ENCODE measurements at regions not wholly inside any gene's neighbourhood (a gene's known extent, or its start where the extent isn't known, plus 50 kb on each side); places are given as distances from the start of the nearest gene placed in this dataset.

DNA sequence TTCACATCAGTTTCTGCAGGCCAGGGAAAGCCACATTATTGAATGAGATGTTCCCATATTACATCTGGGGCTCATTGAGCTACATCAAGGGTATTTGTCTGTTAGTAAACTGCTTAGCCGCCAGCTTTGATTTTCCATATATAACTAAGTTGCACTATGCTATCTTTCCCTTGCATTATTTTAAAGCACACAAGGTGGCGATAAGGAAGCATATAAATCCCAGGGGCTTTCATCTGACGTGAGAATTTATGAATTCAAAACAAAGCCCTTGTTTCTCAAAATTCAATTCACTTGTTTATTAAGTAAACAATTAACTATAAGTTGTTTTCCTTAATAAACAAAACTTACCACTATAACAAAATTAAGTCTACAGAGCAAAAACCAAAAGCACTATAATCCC lies 334.1 kb upstream of the TPK1 start:
- TF ChIP-seq CTCF (IDR thresholded peaks at IDR 0.05; ENCODE audit: insufficient read depth, low read length), result no peak
- no peak overlapping the region for H3K4me3 ChIP-seq (ENCODE audit: low read depth, low read length)
- no peak for DNase-seq (ENCODE audit: low read depth)

DNA sequence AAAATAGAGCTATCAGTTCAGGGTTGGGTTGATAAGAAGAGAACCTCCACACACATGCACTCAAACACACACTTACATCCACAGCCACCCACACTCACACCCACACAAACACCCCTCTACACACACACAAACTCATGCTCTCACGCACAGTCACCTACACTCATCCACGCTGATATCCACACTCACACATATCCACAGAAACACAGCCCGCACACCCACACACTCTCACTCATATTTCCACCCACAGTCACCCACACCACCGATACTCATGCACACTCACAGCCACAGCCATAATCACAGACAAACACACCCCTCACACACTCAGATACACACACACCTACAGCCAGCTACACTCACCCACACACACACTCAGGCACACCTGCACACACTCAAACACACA lies 333.0 kb upstream of the TPK1 start:
- TF ChIP-seq CTCF (IDR thresholded peaks at IDR 0.05; ENCODE audit: insufficient read depth, low read length), result no peak
- DNase-seq (ENCODE audit: low read depth), result no peak
- no peak overlapping the region for H3K4me3 ChIP-seq (ENCODE audit: low read depth, low read length)

- no peak for TF ChIP-seq CTCF (IDR thresholded peaks at IDR 0.05; ENCODE audit: insufficient read depth, low read length)
- H3K4me3 ChIP-seq (ENCODE audit: low read depth, low read length), result no peak overlapping the region
- DNase-seq (ENCODE audit: low read depth), result no peak
Observed at GRCh38 chr7:145168427-145168826, 332.6 kb upstream of the TPK1 start.

GRCh38 chr7:145156834-145157233 lies 321.0 kb upstream of the TPK1 start:
- no peak for DNase-seq (ENCODE audit: low read depth)
- no peak for TF ChIP-seq CTCF (IDR thresholded peaks at IDR 0.05; ENCODE audit: insufficient read depth, low read length)

DNA sequence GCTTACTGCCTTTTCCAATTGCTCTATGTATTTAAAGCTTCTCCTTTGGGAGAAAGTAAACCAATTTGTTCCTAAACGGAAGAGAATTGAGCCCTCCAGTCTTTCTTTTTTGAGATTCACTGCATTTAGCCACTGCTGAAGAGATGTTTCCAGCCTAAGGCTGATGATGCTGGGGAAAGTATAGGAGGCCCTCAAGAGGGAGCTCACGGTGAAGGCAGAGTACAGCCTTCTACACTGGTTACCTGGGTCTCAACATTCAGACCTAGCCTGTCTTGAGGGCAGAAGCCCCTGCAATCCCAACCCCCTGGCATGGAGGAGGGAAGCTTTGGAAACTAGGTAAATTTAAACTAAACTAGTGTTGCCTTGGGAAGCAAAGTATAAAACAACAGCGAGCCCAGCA lies 316.7 kb upstream of the TPK1 start:
- no peak for TF ChIP-seq CTCF (IDR thresholded peaks at IDR 0.05; ENCODE audit: insufficient read depth, low read length)
- DNase-seq (ENCODE audit: low read depth), result no peak
- no peak overlapping the region for H3K4me3 ChIP-seq (ENCODE audit: low read depth, low read length)

More at GRCh38 chr7:145156834-145157233, 321.0 kb upstream of the TPK1 start:
- no peak overlapping the region for H3K4me3 ChIP-seq (ENCODE audit: low read depth, low read length)

GRCh38 chr7:145151676-145152075 lies 315.8 kb upstream of the TPK1 start:
- no peak overlapping the region for H3K4me3 ChIP-seq (ENCODE audit: low read depth, low read length)
- no peak for TF ChIP-seq CTCF (IDR thresholded peaks at IDR 0.05; ENCODE audit: insufficient read depth, low read length)
- no peak for DNase-seq (ENCODE audit: low read depth)

GRCh38 chr7:145147865-145148264 lies 312.0 kb upstream of the TPK1 start:
- no peak for DNase-seq (ENCODE audit: low read depth)
- TF ChIP-seq CTCF (IDR thresholded peaks at IDR 0.05; ENCODE audit: insufficient read depth, low read length), result no peak
- H3K4me3 ChIP-seq (ENCODE audit: low read depth, low read length), result no peak overlapping the region
